Body of pancreas (tissue), 4 donors: ENCODE measurements at regions not wholly inside any gene's neighbourhood (a gene's known extent, or its start where the extent isn't known, plus 50 kb on each side); places are given as distances from the start of the nearest gene placed in this dataset.

Experiments
- ATAC-seq: fragments of 150-250 bp; one replicate; pipeline ENCODE4 v1.9.1; 2016
- DNase-seq, 4 donors: peaks; one replicate each; pipeline ENCODE4 v3.0.0-alpha.2; 2019
- H3K27ac ChIP-seq, 4 donors: fragments of 200-600 bp; sonication (generic); 1 replicate in 3 of 4; 2 replicates in 1 of 4; pipeline versions ENCODE4 v1.5.1 to v1.6.1; 2016 to 2019; ENCODE audit warnings: mild to moderate bottlenecking in 1 of 4, mixed read lengths in 1 of 4, moderate library complexity in 1 of 4
- H3K27me3 ChIP-seq, 2 donors: fragments of 200-600 bp; sonication (generic); one replicate each; pipeline ENCODE4 v1.6.0; 2016; ENCODE audit warnings: mild to moderate bottlenecking in 1 of 2
- H3K36me3 ChIP-seq, 2 donors: fragments of 200-600 bp; sonication (generic); replicated peaks in 1 of 2; 2 replicates each; pipeline ENCODE4 v1.5.1; 2016; ENCODE audit warnings: low read depth in 2 of 2; ENCODE audit not compliant: insufficient read depth in 1 of 2
- H3K4me1 ChIP-seq: fragments of 200-600 bp; sonication (generic); one replicate; pipeline ENCODE4 v1.6.0; 2016
- H3K4me3 ChIP-seq, 2 donors: fragments of 200-600 bp; sonication (generic); 1 replicate in 1 of 2; 2 replicates in 1 of 2; pipeline ENCODE4 v1.5.1; 2016 to 2019
- H3K9me3 ChIP-seq, 3 donors: fragments of 200-600 bp; sonication (generic); 1 replicate in 2 of 3; 2 replicates in 1 of 3; pipeline ENCODE4 v1.5.1; 2016
- CTCF ChIP-seq, 7 experiments: fragments of 450-650 bp in 4 of 7; fragments of 200-600 bp in 3 of 7; sonication (generic) in 3 of 7; IDR thresholded peaks; one replicate each; pipeline ENCODE4 v1.5.1; 2016 to 2019; ENCODE audit warnings: antibody characterized with exemption in 7 of 7
- POLR2A ChIP-seq, 3 donors: fragments of 450-650 bp; IDR thresholded peaks; one replicate each; pipeline ENCODE4 v1.6.1; 2016; ENCODE audit warnings: antibody characterized with exemption in 3 of 3, mild to moderate bottlenecking in 2 of 3
- WGBS, 2 donors: methylation state at CpG; one replicate each; pipeline ENCODE4 v1.1.5; 2017; 5-methylcytosine and 5-hydroxymethylcytosine counted together
- intact Hi-C: fragments of 100-400 bp; cut with DNase I; formaldehyde crosslinking; loops from one replicate; pipeline ENCODE4 v1.15.1; 2023

- Histone ChIP-seq H3K27ac (no peak overlapping the region), H3K9me3 (no peaks in the 10 kb centered on the region), H3K27me3 (no peaks in the 10 kb centered on the region), H3K4me3 (no peak overlapping the region), H3K4me1 (no peaks in the 10 kb centered on the region), H3K36me3 (no peaks in the 10 kb centered on the region)
- DNase-seq: no peak
- no peak for ATAC-seq
- TF ChIP-seq CTCF (IDR thresholded peaks at IDR 0.05) (no peak), POLR2A (IDR thresholded peaks at IDR 0.05) (no peak)
- intact Hi-C loops: no loop called here
- 63 to 90% methylated on average over 2 of the region's 2 CpGs for WGBS, 2 donors
Measured at GRCh38 chr4:157558016-157558415, 337.5 kb downstream of the GRIA2 start.

DNA sequence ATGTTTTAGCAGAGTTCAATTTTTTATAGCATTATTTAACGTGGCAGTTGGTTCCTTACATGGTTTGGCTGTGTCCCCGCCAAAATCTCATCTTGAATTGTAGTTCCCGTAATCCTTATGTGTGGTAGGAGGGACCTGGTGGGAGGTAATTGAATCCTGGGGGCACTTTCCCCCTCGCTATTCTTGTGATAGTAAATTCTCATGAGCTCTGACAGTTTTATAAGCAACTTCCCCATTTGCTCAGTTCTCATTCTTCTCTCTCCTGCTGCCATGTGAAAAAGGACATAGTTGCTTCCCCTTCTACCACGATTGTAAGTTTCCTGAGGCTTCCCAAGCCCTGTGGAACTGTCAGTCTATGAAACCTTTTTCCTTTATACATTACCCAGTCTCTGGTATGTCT, 329.5 kb downstream of the GRIA2 start:
- Histone ChIP-seq H3K27ac (no peak overlapping the region), H3K9me3 (no peaks in the 10 kb centered on the region), H3K4me3 (no peak overlapping the region), H3K27me3 (no peaks in the 10 kb centered on the region), H3K36me3 (no peaks in the 10 kb centered on the region), H3K4me1 (no peaks in the 10 kb centered on the region)
- WGBS, 2 donors: 67 to 82% methylated on average over 5 of the region's 5 CpGs
- ATAC-seq: no peak
- no peak for TF ChIP-seq CTCF (IDR thresholded peaks at IDR 0.05)
- no peak for TF ChIP-seq POLR2A (IDR thresholded peaks at IDR 0.05)
- intact Hi-C loops: no loop called here
- DNase-seq: no peak

DNA sequence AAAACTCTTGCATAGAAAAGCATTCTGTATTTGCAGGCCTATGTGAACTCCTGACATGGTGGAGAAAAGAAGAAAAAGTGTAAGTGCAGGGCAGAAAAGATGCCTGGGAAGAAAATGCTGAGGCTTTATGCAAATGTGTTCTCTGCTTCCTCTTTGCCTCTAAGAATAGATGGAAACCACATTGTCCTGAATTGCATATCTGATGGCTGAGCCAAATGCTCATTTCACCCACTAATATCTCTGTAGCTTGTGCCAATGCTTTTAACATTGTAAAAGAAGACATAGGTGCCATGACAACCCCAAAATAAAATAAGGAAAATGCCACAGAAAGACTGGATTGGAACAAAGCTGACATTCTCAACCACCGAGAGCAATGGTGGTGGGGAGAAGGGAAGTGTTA, 307.4 kb downstream of the GRIA2 start:
- Histone ChIP-seq H3K4me1 (no peaks in the 10 kb centered on the region), H3K27ac (no peak overlapping the region), H3K27me3 (no peaks in the 10 kb centered on the region), H3K36me3 (no peaks in the 10 kb centered on the region), H3K4me3 (no peak overlapping the region), H3K9me3 (peaks cover 0 to 25% (median 0%) of the 10 kb centered on the region in 3 donors)
- no peak for ATAC-seq
- DNase-seq: no peak
- intact Hi-C loops: no loop called here
- no peak for TF ChIP-seq CTCF (IDR thresholded peaks at IDR 0.05)
- TF ChIP-seq POLR2A (IDR thresholded peaks at IDR 0.05): no peak
- WGBS, 2 donors: 100% methylated on average over 1 of the region's 1 CpG

DNA sequence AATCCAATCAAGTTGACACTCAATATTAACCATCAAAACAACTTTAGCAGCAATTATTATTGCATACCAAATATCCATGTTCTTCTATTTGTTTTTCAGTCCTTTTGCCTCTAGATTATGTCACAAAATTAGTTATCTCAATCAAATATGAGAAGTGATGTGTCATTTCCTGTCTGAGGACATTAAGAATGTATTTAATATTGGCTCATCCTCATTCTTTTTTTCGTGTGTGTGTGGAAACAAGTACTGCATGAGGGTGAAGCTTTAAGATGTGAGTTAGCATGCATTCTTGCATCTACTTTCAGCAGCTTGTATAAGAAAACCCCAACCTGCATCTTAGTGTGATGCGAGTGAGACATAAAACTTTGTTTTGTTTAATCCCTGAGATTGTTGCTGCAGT, 301.4 kb downstream of the GRIA2 start:
- WGBS, 2 donors: 62 to 65% methylated on average over 2 of the region's 2 CpGs
- no peak overlapping the region for H3K27ac ChIP-seq
- no peak for DNase-seq
- TF ChIP-seq POLR2A (IDR thresholded peaks at IDR 0.05) (no peak), CTCF (IDR thresholded peaks at IDR 0.05) (no peak)
- no peaks in the 10 kb centered on the region for H3K36me3 ChIP-seq
- H3K4me1 ChIP-seq: no peaks in the 10 kb centered on the region
- peaks cover 0 to 6% (median 0%) of the 10 kb centered on the region in 3 donors for H3K9me3 ChIP-seq
- H3K27me3 ChIP-seq: no peaks in the 10 kb centered on the region
- intact Hi-C loops: no loop called here
- no peak for ATAC-seq
- no peak overlapping the region for H3K4me3 ChIP-seq

DNA sequence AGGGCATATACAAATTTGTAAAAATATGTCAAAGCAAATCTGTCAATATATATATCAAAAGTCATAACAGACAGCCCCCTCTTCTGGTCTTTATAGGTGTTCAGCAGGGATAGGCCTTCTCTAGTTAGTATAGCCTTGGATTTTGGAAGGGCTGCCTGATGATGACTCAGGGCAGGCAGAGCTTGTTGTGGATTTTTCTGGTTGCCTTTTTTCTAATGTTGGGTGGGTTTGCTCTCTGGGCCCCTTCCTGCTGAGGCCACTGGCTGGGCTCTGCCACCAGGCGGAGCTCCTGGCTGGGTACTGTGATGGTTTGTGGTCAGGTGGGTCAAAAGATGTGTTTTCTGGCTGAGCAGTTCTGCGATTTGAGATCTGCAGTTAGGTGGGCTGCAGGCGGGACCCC, 294.2 kb downstream of the GRIA2 start:
- WGBS, 2 donors: 38 to 60% methylated on average over 3 of the region's 3 CpGs
- no peaks in the 10 kb centered on the region for H3K27me3 ChIP-seq
- peak in 3 of 7 experiments; percentile 33 to 41 (median 37) for TF ChIP-seq CTCF (IDR thresholded peaks at IDR 0.05)
- TF ChIP-seq POLR2A (IDR thresholded peaks at IDR 0.05): no peak
- no peak overlapping the region for H3K27ac ChIP-seq
- H3K4me1 ChIP-seq: no peaks in the 10 kb centered on the region
- H3K36me3 ChIP-seq: no peaks in the 10 kb centered on the region
- intact Hi-C loops: no loop called here
- no peak overlapping the region for H3K4me3 ChIP-seq
- H3K9me3 ChIP-seq: no peaks in the 10 kb centered on the region
- DNase-seq (peak in 1 of 4 donors; percentile 10), ATAC-seq (no peak)
